CD4-positive, alpha-beta memory T cell (primary cell): ENCODE measurements at regions not wholly inside any gene's neighbourhood (a gene's known extent, or its start where the extent isn't known, plus 50 kb on each side); places are given as distances from the start of the nearest gene placed in this dataset.
"Not testable (repeated sequence)": the region's sequence is repeated elsewhere in the genome, so short reads cannot be mapped to it uniquely, and the experiment has no call there.

ENCODE experiments used
- CTCF ChIA-PET: fragments of 350-600 bp; sonication (Branson Sonifier 250); formaldehyde crosslinking; loops from one replicate; lab custom pipeline; 2021; ENCODE audit warnings: inconsistent platforms; ENCODE audit not compliant: partially characterized antibody; lab: Charles Lee
- POLR2A ChIA-PET: fragments of 350-600 bp; sonication (Branson Sonifier 250); formaldehyde crosslinking; loops from one replicate; lab custom pipeline; 2021; ENCODE audit not compliant: partially characterized antibody; lab: Charles Lee
- DNase-seq, 5 donors: peaks; one replicate each; pipeline versions ENCODE4 v3.0.0 to v3.0.0-alpha.2; 2020 to 2022; ENCODE audit warnings: mixed read lengths in 1 of 5
- H3K27ac ChIP-seq: one replicate; pipeline ENCODE4 v1.7.0; 2013; ENCODE audit warnings: low read depth, low read length
- H3K27me3 ChIP-seq: 2 replicates; pipeline ENCODE4 v1.7.0; 2013; ENCODE audit warnings: mild to moderate bottlenecking, low read length, moderate library complexity; ENCODE audit not compliant: insufficient read depth
- H3K36me3 ChIP-seq: 2 replicates; pipeline ENCODE4 v1.7.0; 2013; ENCODE audit warnings: mild to moderate bottlenecking, low read length, moderate library complexity; ENCODE audit not compliant: insufficient read depth
- H3K4me1 ChIP-seq: 2 replicates; pipeline ENCODE4 v1.7.0; 2013; ENCODE audit warnings: mild to moderate bottlenecking, low read length, moderate library complexity; ENCODE audit not compliant: insufficient read depth
- H3K4me3 ChIP-seq, 2 donors: one replicate each; pipeline ENCODE4 v1.7.0; 2013; ENCODE audit warnings: low read length in 2 of 2, mild to moderate bottlenecking in 1 of 2
- H3K9me3 ChIP-seq, 2 donors: one replicate each; pipeline ENCODE4 v1.7.0; 2013; ENCODE audit warnings: low read length in 2 of 2, control low read depth in 1 of 2; ENCODE audit not compliant: control insufficient read depth in 1 of 2
- H3K27ac Mint-ChIP-seq, 7 donors: one replicate each; pipeline ENCODE4 v1.8.0; 2020 to 2021; ENCODE audit warnings: mixed read lengths in 7 of 7, mild to moderate bottlenecking in 6 of 7, inconsistent platforms in 3 of 7, moderate library complexity in 3 of 7
- H3K27me3 Mint-ChIP-seq, 2 donors: one replicate each; pipeline ENCODE4 v1.8.0; 2020 to 2021; ENCODE audit warnings: mixed read lengths in 2 of 2
- H3K36me3 Mint-ChIP-seq, 2 donors: one replicate each; pipeline ENCODE4 v1.8.0; 2020 to 2021; ENCODE audit warnings: mixed read lengths in 2 of 2, inconsistent platforms in 1 of 2, mild to moderate bottlenecking in 1 of 2
- H3K4me1 Mint-ChIP-seq, 4 donors: one replicate each; pipeline ENCODE4 v1.8.0; 2020 to 2021; ENCODE audit warnings: mixed read lengths in 4 of 4, mild to moderate bottlenecking in 1 of 4
- H3K4me3 Mint-ChIP-seq, 8 donors: one replicate each; pipeline ENCODE4 v1.8.0; 2020 to 2021; ENCODE audit warnings: mixed read lengths in 8 of 8, mild to moderate bottlenecking in 7 of 8, moderate library complexity in 6 of 8, inconsistent platforms in 3 of 8
- H3K9me3 Mint-ChIP-seq, 8 donors: one replicate each; pipeline ENCODE4 v1.8.0; 2020 to 2021; ENCODE audit warnings: mixed read lengths in 8 of 8, mild to moderate bottlenecking in 5 of 8, inconsistent platforms in 3 of 8, moderate library complexity in 1 of 8
- intact Hi-C: fragments of 100-400 bp; cut with micrococcal nuclease; formaldehyde crosslinking; loops from one replicate; pipeline ENCODE4 v1.15.1; 2023

DNA sequence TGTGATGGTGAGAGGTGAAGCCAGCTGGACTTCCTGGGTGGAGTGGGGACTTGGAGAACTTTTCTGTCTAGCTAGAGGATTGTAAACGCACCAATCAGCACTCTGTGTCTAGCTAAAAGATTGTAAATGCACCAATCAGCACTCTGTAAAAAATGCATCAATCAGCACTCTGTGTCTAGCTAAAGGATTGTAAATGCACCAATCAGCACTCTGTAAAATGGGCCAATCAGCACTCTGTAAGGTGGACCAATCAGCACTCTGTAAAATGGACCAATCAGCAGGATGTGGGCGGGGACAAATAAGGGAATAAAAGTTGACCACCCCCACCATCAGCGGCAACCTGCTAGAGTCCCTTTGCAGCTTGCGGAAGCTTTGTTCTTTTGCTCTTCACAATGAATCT, 185.9 kb downstream of the RPS24 start:
- H3K27ac Mint-ChIP-seq, H3K27ac ChIP-seq, H3K9me3 Mint-ChIP-seq, POLR2A ChIA-PET, H3K27me3 ChIP-seq, H3K36me3 ChIP-seq, H3K9me3 ChIP-seq, H3K4me3 ChIP-seq, H3K4me1 ChIP-seq, H3K4me1 Mint-ChIP-seq, CTCF ChIA-PET, H3K36me3 Mint-ChIP-seq, DNase-seq, H3K4me3 Mint-ChIP-seq: not testable (repeated sequence)
- intact Hi-C loops = loop anchor here (10.0 kb wide), 1 partner anchor 435 kb away; no protein-coding TSS in a partner anchor
- peaks cover 19 to 42% of the 10 kb centered on the region in 2 donors for H3K27me3 Mint-ChIP-seq

GRCh38 chr10:78220781-78221180, 187.1 kb downstream of the RPS24 start:
- no peak overlapping the region for H3K27ac Mint-ChIP-seq
- Histone ChIP-seq H3K36me3 (no peaks in the 10 kb centered on the region), H3K27ac (no peak overlapping the region), H3K4me1 (no peaks in the 10 kb centered on the region), H3K27me3 (no peaks in the 10 kb centered on the region), H3K4me3 (no peak overlapping the region), H3K9me3 (no peaks in the 10 kb centered on the region)
- no peak overlapping the region for H3K4me3 Mint-ChIP-seq
- POLR2A ChIA-PET = interaction anchor here (0.7 kb wide), 1 partner anchor 822 kb away, joined by 3 read pairs; no protein-coding TSS in a partner anchor
- intact Hi-C loops = no loop called here
- H3K9me3 Mint-ChIP-seq = peaks cover 0 to 3% (median 0%) of the 10 kb centered on the region in 8 donors
- H3K4me1 Mint-ChIP-seq = no peaks in the 10 kb centered on the region
- CTCF ChIA-PET = interaction anchor here (0.6 kb wide), 1 partner anchor 15 kb away, joined by 3 read pairs; no protein-coding TSS in a partner anchor
- no peaks in the 10 kb centered on the region for H3K36me3 Mint-ChIP-seq
- no peak for DNase-seq
- H3K27me3 Mint-ChIP-seq = peaks cover 19 to 36% of the 10 kb centered on the region in 2 donors

- no peak overlapping the region for H3K4me3 ChIP-seq
- ChIA-PET POLR2A (no interaction called here), CTCF (no interaction called here)
- peaks cover 20 to 29% of the 10 kb centered on the region in 2 donors for H3K27me3 Mint-ChIP-seq
- H3K4me1 Mint-ChIP-seq = no peaks in the 10 kb centered on the region
- no peak overlapping the region for H3K27ac Mint-ChIP-seq
- no peaks in the 10 kb centered on the region for H3K4me1 ChIP-seq
- H3K9me3 ChIP-seq = no peaks in the 10 kb centered on the region
- no peak overlapping the region for H3K27ac ChIP-seq
- no peaks in the 10 kb centered on the region for H3K36me3 Mint-ChIP-seq
- no peak overlapping the region for H3K4me3 Mint-ChIP-seq
- DNase-seq = no peak
- H3K27me3 ChIP-seq = no peaks in the 10 kb centered on the region
- H3K9me3 Mint-ChIP-seq = peaks cover 0 to 3% (median 0%) of the 10 kb centered on the region in 8 donors
- H3K36me3 ChIP-seq = no peaks in the 10 kb centered on the region
- intact Hi-C loops = no loop called here
Measured at GRCh38 chr10:78222096-78222790, 188.6 kb downstream of the RPS24 start.

DNA sequence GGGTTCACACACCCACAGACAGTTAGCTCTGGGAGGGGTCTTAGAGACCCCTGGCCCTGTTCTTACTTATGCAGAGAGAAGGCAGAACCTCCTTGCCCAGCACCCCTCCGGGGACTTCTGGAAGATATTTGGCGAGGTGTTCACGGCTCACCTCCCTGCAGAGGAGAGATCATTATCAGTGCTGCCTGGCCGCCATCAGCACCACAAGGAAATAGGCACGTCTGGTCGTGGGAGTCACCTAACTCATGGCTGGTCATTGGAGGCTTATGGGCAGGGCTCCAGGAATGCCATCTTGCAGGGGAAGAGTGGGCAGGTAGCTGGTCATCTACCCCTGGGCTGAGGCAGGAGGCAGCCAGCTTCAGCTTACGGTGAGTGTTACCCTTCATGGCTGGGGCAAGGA, 189.4 kb downstream of the RPS24 start:
- Mint-ChIP-seq H3K9me3 (peaks cover 0 to 3% (median 0%) of the 10 kb centered on the region in 8 donors), H3K27me3 (peaks cover 16 to 26% of the 10 kb centered on the region in 2 donors), H3K27ac (no peak overlapping the region), H3K4me3 (no peak overlapping the region), H3K36me3 (no peaks in the 10 kb centered on the region), H3K4me1 (no peaks in the 10 kb centered on the region)
- Histone ChIP-seq H3K9me3 (no peaks in the 10 kb centered on the region), H3K4me3 (no peak overlapping the region), H3K27ac (no peak overlapping the region), H3K36me3 (no peaks in the 10 kb centered on the region), H3K4me1 (no peaks in the 10 kb centered on the region), H3K27me3 (no peaks in the 10 kb centered on the region)
- POLR2A ChIA-PET = no interaction called here
- CTCF ChIA-PET = no interaction called here
- intact Hi-C loops = no loop called here
- no peak for DNase-seq

- no peaks in the 10 kb centered on the region for H3K27me3 ChIP-seq
- Mint-ChIP-seq H3K4me1 (no peaks in the 10 kb centered on the region), H3K4me3 (no peak overlapping the region), H3K27me3 (peaks cover 10 to 13% of the 10 kb centered on the region in 2 donors), H3K9me3 (no peaks in the 10 kb centered on the region), H3K36me3 (no peaks in the 10 kb centered on the region), H3K27ac (peak overlapping the region in 1 of 7 donors; percentile 81)
- CTCF ChIA-PET = no interaction called here
- no peak for DNase-seq
- no peak overlapping the region for H3K27ac ChIP-seq
- no peaks in the 10 kb centered on the region for H3K4me1 ChIP-seq
- H3K36me3 ChIP-seq = no peaks in the 10 kb centered on the region
- POLR2A ChIA-PET = no interaction called here
- no peaks in the 10 kb centered on the region for H3K9me3 ChIP-seq
- intact Hi-C loops = no loop called here
- H3K4me3 ChIP-seq = no peak overlapping the region
Measured at GRCh38 chr10:78224602-78225001, 190.9 kb downstream of the RPS24 start.

DNA sequence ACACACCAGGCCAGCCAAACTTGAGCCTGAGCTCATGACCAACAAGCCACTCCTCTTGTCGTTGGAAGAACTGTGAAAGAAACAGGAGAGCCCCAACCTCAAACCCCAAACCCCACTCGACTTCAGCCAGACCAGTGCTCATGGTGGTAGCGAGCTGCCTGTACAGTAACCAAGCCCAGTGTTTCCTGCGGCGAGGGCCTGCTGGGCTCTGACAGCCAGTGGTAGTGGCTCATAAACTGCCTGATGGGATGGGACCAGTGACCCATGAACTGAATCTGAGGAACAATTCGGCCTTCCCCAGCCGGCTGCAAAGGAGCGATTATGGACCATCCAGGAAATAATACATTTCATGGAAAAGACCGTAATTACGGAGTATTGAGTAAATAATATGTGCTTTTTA, 191.9 kb downstream of the RPS24 start:
- Histone ChIP-seq H3K27me3 (no peaks in the 10 kb centered on the region), H3K27ac (no peak overlapping the region), H3K4me1 (no peaks in the 10 kb centered on the region), H3K4me3 (no peak overlapping the region), H3K36me3 (no peaks in the 10 kb centered on the region), H3K9me3 (no peaks in the 10 kb centered on the region)
- intact Hi-C loops = no loop called here
- Mint-ChIP-seq H3K4me3 (no peak overlapping the region), H3K36me3 (no peaks in the 10 kb centered on the region), H3K9me3 (no peaks in the 10 kb centered on the region), H3K27ac (no peak overlapping the region), H3K27me3 (peaks cover 8 to 13% of the 10 kb centered on the region in 2 donors), H3K4me1 (no peaks in the 10 kb centered on the region)
- DNase-seq = no peak
- POLR2A ChIA-PET = no interaction called here
- CTCF ChIA-PET = no interaction called here

DNA sequence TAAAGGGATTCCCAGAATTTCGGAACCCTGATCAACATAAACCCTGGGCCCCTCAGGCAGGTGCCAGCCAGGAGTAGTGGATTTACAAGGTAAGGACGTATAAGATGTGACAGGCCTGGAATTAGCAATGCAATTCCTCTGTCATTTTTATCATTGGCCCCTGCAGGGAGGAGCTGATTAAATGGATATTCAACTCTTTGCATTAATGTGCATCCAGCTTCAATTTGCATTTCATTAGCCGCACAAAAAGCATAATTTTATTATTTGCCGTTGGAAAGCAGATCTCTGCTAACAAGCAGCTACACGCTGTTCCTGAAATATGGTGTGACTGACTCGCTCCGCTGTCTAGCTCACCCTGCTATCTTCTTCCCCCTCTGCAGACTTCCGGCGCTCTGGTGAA, 195.8 kb downstream of the RPS24 start:
- no peak overlapping the region for H3K27ac ChIP-seq
- H3K36me3 Mint-ChIP-seq = no peaks in the 10 kb centered on the region
- no peaks in the 10 kb centered on the region for H3K27me3 ChIP-seq
- H3K36me3 ChIP-seq = no peaks in the 10 kb centered on the region
- H3K4me1 Mint-ChIP-seq = no peaks in the 10 kb centered on the region
- DNase-seq = no peak
- ChIA-PET CTCF (no interaction called here), POLR2A (no interaction called here)
- intact Hi-C loops = no loop called here
- no peak overlapping the region for H3K4me3 Mint-ChIP-seq
- no peaks in the 10 kb centered on the region for H3K9me3 Mint-ChIP-seq
- peaks cover 3 to 8% of the 10 kb centered on the region in 2 donors for H3K27me3 Mint-ChIP-seq
- no peaks in the 10 kb centered on the region for H3K9me3 ChIP-seq
- no peak overlapping the region for H3K27ac Mint-ChIP-seq
- H3K4me3 ChIP-seq = no peak overlapping the region
- H3K4me1 ChIP-seq = no peaks in the 10 kb centered on the region
